Thoracic aorta (tissue), 2 donors: ENCODE measurements at regions not wholly inside any gene's neighbourhood (a gene's known extent, or its start where the extent isn't known, plus 50 kb on each side); places are given as distances from the start of the nearest gene placed in this dataset.
"Not testable (repeated sequence)": the region's sequence is repeated elsewhere in the genome, so short reads cannot be mapped to it uniquely, and the experiment has no call there.

Experiments used
- ATAC-seq: fragments of 150-250 bp; one replicate; pipeline ENCODE4 v1.8.0; 2017; ENCODE audit warnings: low read depth; ENCODE audit not compliant: insufficient number of reproducible peaks, low FRiP score
- DNase-seq: peaks from one replicate; pipeline ENCODE4 v3.0.0-alpha.2; 2020; ENCODE audit warnings: low spot score
- H3K27ac ChIP-seq, 2 donors: fragments of 200-600 bp; sonication (generic); 1 replicate in 1 of 2; 2 replicates in 1 of 2; pipeline ENCODE4 v1.5.1; 2016; ENCODE audit warnings: mild to moderate bottlenecking in 2 of 2, moderate library complexity in 2 of 2
- H3K27me3 ChIP-seq: fragments of 200-600 bp; sonication (generic); replicated peaks from 2 replicates; pipeline ENCODE4 v1.6.0; 2016; ENCODE audit warnings: mild to moderate bottlenecking; ENCODE audit not compliant: insufficient read depth
- H3K36me3 ChIP-seq: fragments of 200-600 bp; sonication (generic); one replicate; pipeline ENCODE4 v1.5.1; 2016
- H3K4me1 ChIP-seq, 2 donors: fragments of 200-600 bp; sonication (generic); 1 replicate in 1 of 2; 2 replicates in 1 of 2; pipeline versions ENCODE4 v1.5.1 to v1.6.0; 2016; ENCODE audit warnings: low read depth in 2 of 2, mild to moderate bottlenecking in 1 of 2; ENCODE audit not compliant: control insufficient read depth in 1 of 2
- H3K4me3 ChIP-seq: fragments of 200-600 bp; sonication (generic); 2 replicates; pipeline ENCODE4 v1.5.1; 2016; ENCODE audit warnings: mild to moderate bottlenecking
- H3K9me3 ChIP-seq: fragments of 200-600 bp; sonication (generic); 2 replicates; pipeline ENCODE4 v1.5.1; 2016
- TF ChIP-seq, protein P1 (sequence below): fragments of 200-600 bp; sonication (generic); IDR thresholded peaks from one replicate; pipeline ENCODE4 v1.5.1; 2019; ENCODE audit warnings: antibody characterized with exemption

DNA sequence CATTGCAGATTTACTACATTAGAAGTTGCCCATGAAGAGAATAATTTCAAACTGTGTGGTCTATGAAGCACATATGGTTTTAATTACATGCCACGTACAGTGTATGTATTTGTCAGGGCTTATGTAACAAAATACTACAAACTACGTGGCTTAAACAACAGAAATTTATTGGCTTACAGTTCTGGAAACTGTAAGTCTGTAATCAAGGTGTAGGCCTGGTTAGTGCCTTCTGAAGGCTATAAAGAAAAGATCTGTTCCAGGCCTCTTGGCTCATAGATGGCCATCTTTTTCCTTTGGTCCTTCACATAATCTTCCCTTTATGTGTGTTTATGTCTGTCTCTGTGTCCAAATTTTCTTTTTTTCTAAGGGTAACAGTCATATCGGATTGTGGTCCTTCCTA, 1160.2 kb downstream of the FAM133A start:
- H3K27me3 ChIP-seq: no peaks in the 10 kb centered on the region
- no peak for ATAC-seq
- no peaks in the 10 kb centered on the region for H3K4me1 ChIP-seq

DNA sequence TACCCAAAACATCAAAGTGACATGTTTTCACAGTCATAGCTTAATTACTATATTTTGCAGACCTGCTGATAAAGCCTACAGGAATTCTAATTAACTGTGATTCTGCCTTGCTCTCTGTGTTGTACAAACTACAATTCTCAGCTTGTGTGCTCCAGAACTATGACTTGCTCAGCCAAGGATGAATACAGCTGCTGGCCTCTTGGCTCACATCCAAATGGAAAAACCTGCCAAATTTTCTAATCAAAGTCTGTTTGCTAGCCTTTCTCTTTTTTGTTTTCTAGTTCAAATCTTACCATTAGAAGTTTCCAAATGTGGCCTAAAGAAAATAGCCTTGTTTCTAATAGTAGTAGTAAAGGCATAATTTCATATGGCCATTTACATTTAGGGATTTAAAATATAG, 1176.8 kb downstream of the FAM133A start:
- no peaks in the 10 kb centered on the region for H3K9me3 ChIP-seq
- no peaks in the 10 kb centered on the region for H3K36me3 ChIP-seq
- no peaks in the 10 kb centered on the region for H3K27me3 ChIP-seq
- no peaks in the 10 kb centered on the region for H3K4me1 ChIP-seq
- TF ChIP-seq, protein P1, sequence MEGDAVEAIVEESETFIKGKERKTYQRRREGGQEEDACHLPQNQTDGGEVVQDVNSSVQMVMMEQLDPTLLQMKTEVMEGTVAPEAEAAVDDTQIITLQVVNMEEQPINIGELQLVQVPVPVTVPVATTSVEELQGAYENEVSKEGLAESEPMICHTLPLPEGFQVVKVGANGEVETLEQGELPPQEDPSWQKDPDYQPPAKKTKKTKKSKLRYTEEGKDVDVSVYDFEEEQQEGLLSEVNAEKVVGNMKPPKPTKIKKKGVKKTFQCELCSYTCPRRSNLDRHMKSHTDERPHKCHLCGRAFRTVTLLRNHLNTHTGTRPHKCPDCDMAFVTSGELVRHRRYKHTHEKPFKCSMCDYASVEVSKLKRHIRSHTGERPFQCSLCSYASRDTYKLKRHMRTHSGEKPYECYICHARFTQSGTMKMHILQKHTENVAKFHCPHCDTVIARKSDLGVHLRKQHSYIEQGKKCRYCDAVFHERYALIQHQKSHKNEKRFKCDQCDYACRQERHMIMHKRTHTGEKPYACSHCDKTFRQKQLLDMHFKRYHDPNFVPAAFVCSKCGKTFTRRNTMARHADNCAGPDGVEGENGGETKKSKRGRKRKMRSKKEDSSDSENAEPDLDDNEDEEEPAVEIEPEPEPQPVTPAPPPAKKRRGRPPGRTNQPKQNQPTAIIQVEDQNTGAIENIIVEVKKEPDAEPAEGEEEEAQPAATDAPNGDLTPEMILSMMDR: no peak
- ATAC-seq (no peak), DNase-seq (no peak)
- no peak overlapping the region for H3K27ac ChIP-seq
- no peak overlapping the region for H3K4me3 ChIP-seq

More for the DNA sequence above, 1160.2 kb downstream of the FAM133A start:
- no peak overlapping the region for H3K4me3 ChIP-seq
- H3K27ac ChIP-seq: no peak overlapping the region
- DNase-seq: no peak
- no peaks in the 10 kb centered on the region for H3K36me3 ChIP-seq
- TF ChIP-seq, protein P1: no peak
- no peaks in the 10 kb centered on the region for H3K9me3 ChIP-seq

DNA sequence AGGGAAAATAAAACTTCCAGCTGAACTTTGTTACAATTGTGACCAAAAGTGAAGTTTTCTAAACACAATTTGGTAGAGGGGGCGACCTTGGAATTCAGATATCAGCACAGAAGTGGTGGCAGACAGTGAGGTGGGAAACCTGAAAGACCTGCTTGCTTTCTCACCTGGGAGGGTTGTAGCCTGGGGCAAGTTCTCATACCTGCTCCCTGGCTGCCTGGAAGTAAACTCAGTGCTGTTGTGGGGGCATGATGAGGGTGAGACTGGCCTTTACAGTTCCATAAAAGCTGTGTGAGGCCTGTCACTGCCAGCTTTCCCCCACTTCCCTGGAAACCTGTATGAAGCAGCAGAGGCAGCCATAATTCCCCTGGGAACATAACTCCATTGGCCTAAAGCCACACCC, 1180.2 kb downstream of the FAM133A start:
- no peak overlapping the region for H3K4me3 ChIP-seq
- H3K36me3 ChIP-seq: no peaks in the 10 kb centered on the region
- no peaks in the 10 kb centered on the region for H3K27me3 ChIP-seq
- no peaks in the 10 kb centered on the region for H3K9me3 ChIP-seq
- no peaks in the 10 kb centered on the region for H3K4me1 ChIP-seq
- TF ChIP-seq, protein P1: no peak
- no peak for DNase-seq
- ATAC-seq: no peak
- no peak overlapping the region for H3K27ac ChIP-seq

DNA sequence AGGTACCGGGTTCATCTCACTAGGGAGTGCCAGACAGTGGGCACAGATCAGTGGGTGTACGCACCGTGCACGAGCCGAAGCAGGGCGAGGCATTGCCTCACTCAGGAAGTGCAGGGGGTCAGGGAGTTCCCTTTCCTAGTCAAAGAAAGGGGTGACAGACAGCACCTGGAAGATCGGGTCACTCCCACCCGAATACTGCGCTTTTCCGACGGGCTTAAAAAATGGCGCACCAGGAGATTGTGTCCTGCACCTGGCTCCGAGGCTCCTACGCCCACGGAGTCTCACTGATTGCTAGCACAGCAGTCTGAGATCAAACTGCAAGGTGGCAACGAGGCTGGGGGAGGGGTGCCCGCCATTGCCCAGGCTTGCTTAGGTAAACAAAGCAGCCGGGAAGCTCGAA, 1188.5 kb downstream of the FAM133A start:
- H3K27ac ChIP-seq, H3K36me3 ChIP-seq, H3K27me3 ChIP-seq, DNase-seq, H3K4me1 ChIP-seq, ATAC-seq, H3K4me3 ChIP-seq, H3K9me3 ChIP-seq: not testable (repeated sequence)

DNA sequence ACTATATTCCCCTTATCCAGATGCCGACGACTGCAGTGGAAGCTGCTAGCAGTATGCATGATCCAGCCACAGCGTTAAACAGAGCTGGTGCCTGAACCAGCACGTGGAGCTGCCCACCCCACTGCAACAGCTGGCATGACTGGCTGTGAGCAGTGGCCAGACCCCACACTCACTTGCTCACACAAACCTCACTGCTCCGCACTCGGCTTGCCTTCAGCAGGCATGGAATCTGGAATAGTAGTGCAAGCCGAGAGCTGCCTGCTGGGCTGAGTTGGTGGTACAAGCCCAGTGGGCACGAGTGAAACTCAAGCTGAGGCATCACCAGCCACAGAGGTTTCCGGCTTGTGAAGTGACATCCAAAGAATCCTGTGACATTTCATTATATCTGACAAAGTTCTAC, 1197.6 kb downstream of the FAM133A start:
- no peaks in the 10 kb centered on the region for H3K4me1 ChIP-seq
- H3K27me3 ChIP-seq: no peaks in the 10 kb centered on the region
- H3K4me3 ChIP-seq: no peak overlapping the region
- H3K9me3 ChIP-seq: no peaks in the 10 kb centered on the region
- no peak overlapping the region for H3K27ac ChIP-seq
- ATAC-seq (no peak), DNase-seq (no peak)
- TF ChIP-seq, protein P1: no peak
- H3K36me3 ChIP-seq: no peaks in the 10 kb centered on the region

DNA sequence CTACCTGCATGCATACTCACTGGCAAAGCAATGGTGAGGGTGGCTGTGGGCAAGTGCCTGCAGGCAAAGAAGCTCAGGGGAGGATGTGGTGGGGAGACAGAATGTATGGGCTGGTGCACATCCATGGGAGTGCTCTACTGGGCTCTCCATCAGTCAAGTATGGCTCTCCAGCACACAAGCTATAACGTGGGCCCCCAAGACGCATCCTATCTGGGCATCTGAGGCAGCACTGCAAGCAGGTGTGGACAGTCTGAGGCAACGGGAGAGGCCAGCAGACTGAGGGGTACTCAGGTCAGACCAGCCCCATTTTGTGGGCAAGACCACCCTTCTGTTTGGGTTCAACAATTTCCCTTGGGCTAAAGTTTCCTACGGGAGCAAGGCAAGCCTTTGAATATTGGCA, 1227.8 kb downstream of the FAM133A start:
- Histone ChIP-seq H3K27ac (no peak overlapping the region), H3K4me3 (no peak overlapping the region), H3K27me3 (no peaks in the 10 kb centered on the region), H3K9me3 (no peaks in the 10 kb centered on the region), H3K4me1 (no peaks in the 10 kb centered on the region), H3K36me3 (no peaks in the 10 kb centered on the region)
- TF ChIP-seq, protein P1: no peak
- no peak for DNase-seq
- ATAC-seq: no peak
